CD4-positive, CD25-positive, alpha-beta regulatory T cell (primary cell): ENCODE measurements at regions not wholly inside any gene's neighbourhood (a gene's known extent, or its start where the extent isn't known, plus 50 kb on each side); places are given as distances from the start of the nearest gene placed in this dataset.

ENCODE experiments used
- ATAC-seq, 2 donors: fragments of 150-1000 bp; cut with Tn5 transposase; one replicate each; pipeline ENCODE4 v1.10.0; 2021; ENCODE audit warnings: low read depth in 2 of 2, moderate number of reproducible peaks in 2 of 2, moderate library complexity in 1 of 2
- DNase-seq, 3 donors: peaks; one replicate each; pipeline versions ENCODE4 v3.0.0 to v3.0.0-alpha.2; 2012 to 2022; ENCODE audit warnings: mixed read lengths in 1 of 3
- H3K27ac ChIP-seq: one replicate; pipeline ENCODE4 v1.7.0; 2013; ENCODE audit warnings: mild to moderate bottlenecking, low read length; ENCODE audit not compliant: insufficient read depth, poor library complexity, severe bottlenecking
- H3K27me3 ChIP-seq: one replicate; pipeline ENCODE4 v1.7.0; 2013; ENCODE audit warnings: low read length; ENCODE audit not compliant: control insufficient read depth, insufficient read depth
- H3K36me3 ChIP-seq: one replicate; pipeline ENCODE4 v1.7.0; 2013; ENCODE audit warnings: mild to moderate bottlenecking, low read length, moderate library complexity; ENCODE audit not compliant: control insufficient read depth, insufficient read depth
- H3K4me1 ChIP-seq: 2 replicates; pipeline ENCODE4 v1.7.0; 2013; ENCODE audit warnings: mild to moderate bottlenecking, low read length; ENCODE audit not compliant: insufficient read depth, control insufficient read depth, poor library complexity, severe bottlenecking
- H3K4me3 ChIP-seq: one replicate; pipeline ENCODE4 v1.7.0; 2013; ENCODE audit warnings: low read depth, mild to moderate bottlenecking, low read length, moderate library complexity
- H3K9me3 ChIP-seq, 2 experiments: 1 replicate in 1 of 2; 2 replicates in 1 of 2; pipeline ENCODE4 v1.7.0; 2013; ENCODE audit warnings: low read length in 2 of 2, mild to moderate bottlenecking in 1 of 2, moderate library complexity in 1 of 2; ENCODE audit not compliant: control insufficient read depth in 2 of 2
- H3K27ac Mint-ChIP-seq, 3 donors: one replicate each; pipeline ENCODE4 v1.8.0; 2020 to 2022; ENCODE audit warnings: mild to moderate bottlenecking in 3 of 3, mixed read lengths in 3 of 3, moderate library complexity in 2 of 3
- H3K27me3 Mint-ChIP-seq: one replicate; pipeline ENCODE4 v1.8.0; 2022; ENCODE audit warnings: mild to moderate bottlenecking, mixed read lengths
- H3K36me3 Mint-ChIP-seq: one replicate; pipeline ENCODE4 v1.8.0; 2020; ENCODE audit warnings: mixed read lengths
- H3K4me1 Mint-ChIP-seq, 4 donors: one replicate each; pipeline ENCODE4 v1.8.0; 2020 to 2022; ENCODE audit warnings: mixed read lengths in 4 of 4, mild to moderate bottlenecking in 1 of 4
- H3K4me3 Mint-ChIP-seq, 4 donors: one replicate each; pipeline ENCODE4 v1.8.0; 2020 to 2022; ENCODE audit warnings: mild to moderate bottlenecking in 4 of 4, mixed read lengths in 4 of 4, moderate library complexity in 3 of 4
- H3K9me3 Mint-ChIP-seq, 7 donors: one replicate each; pipeline ENCODE4 v1.8.0; 2020 to 2022; ENCODE audit warnings: mixed read lengths in 7 of 7, mild to moderate bottlenecking in 3 of 7, moderate library complexity in 2 of 7

DNA sequence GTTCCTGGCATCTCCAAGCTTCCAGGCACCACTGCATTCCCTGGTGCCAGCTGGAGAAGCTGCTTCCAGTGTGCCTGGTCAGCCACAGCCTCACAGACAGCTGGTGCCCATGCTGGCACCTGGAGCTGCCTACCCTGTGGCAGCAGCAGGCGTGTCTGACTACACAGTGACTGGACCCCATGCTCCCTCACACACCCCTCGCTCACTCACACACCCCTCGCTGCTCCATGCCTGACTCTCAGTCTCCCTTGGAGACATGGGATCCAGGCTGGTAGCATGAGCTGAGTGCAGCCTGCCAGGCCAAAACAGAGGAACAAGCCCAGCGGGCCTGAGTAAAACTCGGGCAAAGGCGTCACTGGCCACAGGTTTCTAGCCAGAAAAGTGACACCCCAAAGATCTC is 59.1 kb upstream of the SMIM36 start:
- H3K27ac ChIP-seq = no peak overlapping the region

DNA sequence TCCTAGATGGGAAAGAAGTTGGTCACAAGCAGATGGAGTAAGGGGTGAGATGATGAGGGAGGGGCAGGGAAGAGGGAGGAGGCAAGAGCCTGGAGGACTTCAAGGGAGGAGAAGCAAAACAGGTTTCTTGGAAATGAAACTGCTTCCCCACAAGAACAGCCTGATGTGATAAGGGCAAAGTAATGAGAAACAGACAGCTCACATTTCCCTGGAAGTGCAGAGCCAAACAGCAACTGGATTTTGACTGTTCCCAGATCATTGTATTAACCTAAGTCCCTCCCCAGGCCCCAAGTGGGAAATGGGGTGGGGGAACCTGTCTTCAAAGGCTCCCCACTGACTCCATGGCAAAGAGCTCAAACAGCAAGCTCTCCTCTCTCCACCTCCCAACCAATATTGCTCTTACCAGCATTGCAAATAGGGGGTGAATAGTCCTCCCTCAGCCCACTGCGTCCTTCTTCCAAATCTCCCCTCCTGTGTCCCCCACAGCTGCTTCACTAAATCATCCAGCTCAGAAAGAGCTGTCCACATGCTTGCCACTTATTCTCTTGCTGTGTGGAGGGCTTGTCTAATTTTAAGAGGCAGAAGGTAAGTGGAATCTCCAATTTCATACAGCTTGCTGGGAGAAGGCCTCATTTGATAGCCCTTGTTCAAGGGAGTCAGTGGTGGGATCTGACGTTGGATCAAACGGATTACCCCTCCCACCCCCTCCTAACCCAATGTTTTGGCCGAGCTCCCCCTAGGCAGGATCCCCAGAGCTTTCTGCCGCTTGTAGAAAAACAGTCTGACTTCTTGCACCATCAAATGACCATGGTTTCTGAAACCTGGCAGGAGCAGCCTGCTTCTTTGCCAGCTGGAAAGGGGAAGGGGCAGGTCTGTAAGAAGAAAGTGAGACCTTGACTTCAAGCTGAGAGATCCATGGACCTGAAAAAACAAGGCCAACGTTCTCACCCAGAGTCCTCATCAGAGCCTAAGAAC is 56.3 kb upstream of the SMIM36 start:
- Histone ChIP-seq H3K4me1 (no peaks in the 10 kb centered on the region), H3K27me3 (peaks cover 8% of the 10 kb centered on the region), H3K27ac (no peak overlapping the region), H3K9me3 (no peaks in the 10 kb centered on the region), H3K4me3 (no peak overlapping the region), H3K36me3 (no peaks in the 10 kb centered on the region)
- ATAC-seq = no peak
- H3K9me3 Mint-ChIP-seq = peaks cover 0 to 2% (median 0%) of the 10 kb centered on the region in 7 donors
- DNase-seq = no peak
- no peaks in the 10 kb centered on the region for H3K4me1 Mint-ChIP-seq
- no peak overlapping the region for H3K4me3 Mint-ChIP-seq
- no peaks in the 10 kb centered on the region for H3K36me3 Mint-ChIP-seq
- H3K27me3 Mint-ChIP-seq = peaks cover 12% of the 10 kb centered on the region
- no peak overlapping the region for H3K27ac Mint-ChIP-seq

More for the DNA sequence above, 59.1 kb upstream of the SMIM36 start:
- H3K27me3 ChIP-seq = peaks cover 8% of the 10 kb centered on the region
- no peaks in the 10 kb centered on the region for H3K36me3 ChIP-seq
- Mint-ChIP-seq H3K27ac (no peak overlapping the region), H3K9me3 (no peaks in the 10 kb centered on the region), H3K36me3 (no peaks in the 10 kb centered on the region), H3K4me3 (no peak overlapping the region), H3K27me3 (peaks cover 6% of the 10 kb centered on the region), H3K4me1 (no peaks in the 10 kb centered on the region)
- H3K4me3 ChIP-seq = no peak overlapping the region
- ATAC-seq (no peak), DNase-seq (no peak)
- H3K4me1 ChIP-seq = no peaks in the 10 kb centered on the region
- H3K9me3 ChIP-seq = no peaks in the 10 kb centered on the region

DNA sequence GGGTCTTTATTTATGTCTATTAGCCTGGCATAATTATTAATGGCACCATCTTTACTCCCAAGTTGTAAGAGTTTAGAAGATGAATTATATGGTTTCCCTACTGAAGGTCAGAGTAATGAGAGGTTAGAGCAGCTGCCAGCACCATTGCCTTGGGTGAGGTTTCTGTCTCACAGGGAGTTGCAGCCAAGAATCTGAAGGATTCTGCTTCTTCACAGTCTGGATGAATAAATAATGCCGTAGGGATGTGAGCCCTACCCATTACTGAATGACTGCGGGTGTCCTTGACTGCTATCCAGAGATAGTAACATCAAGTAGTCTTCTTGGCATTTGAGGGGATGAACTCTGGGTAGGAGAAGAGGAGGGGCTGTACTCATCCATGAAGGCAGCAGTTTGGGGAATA is 52.8 kb upstream of the SMIM36 start:
- H3K4me3 ChIP-seq = no peak overlapping the region
- H3K36me3 ChIP-seq = no peaks in the 10 kb centered on the region
- peaks cover 6% of the 10 kb centered on the region for H3K27me3 Mint-ChIP-seq
- no peaks in the 10 kb centered on the region for H3K36me3 Mint-ChIP-seq
- H3K27me3 ChIP-seq = peaks cover 8% of the 10 kb centered on the region
- no peak overlapping the region for H3K27ac ChIP-seq
- H3K4me1 Mint-ChIP-seq = no peaks in the 10 kb centered on the region
- no peaks in the 10 kb centered on the region for H3K9me3 ChIP-seq
- H3K9me3 Mint-ChIP-seq = peaks cover 0 to 4% (median 0%) of the 10 kb centered on the region in 7 donors
- no peak overlapping the region for H3K27ac Mint-ChIP-seq
- DNase-seq (no peak), ATAC-seq (no peak)
- no peaks in the 10 kb centered on the region for H3K4me1 ChIP-seq
- H3K4me3 Mint-ChIP-seq = no peak overlapping the region

DNA sequence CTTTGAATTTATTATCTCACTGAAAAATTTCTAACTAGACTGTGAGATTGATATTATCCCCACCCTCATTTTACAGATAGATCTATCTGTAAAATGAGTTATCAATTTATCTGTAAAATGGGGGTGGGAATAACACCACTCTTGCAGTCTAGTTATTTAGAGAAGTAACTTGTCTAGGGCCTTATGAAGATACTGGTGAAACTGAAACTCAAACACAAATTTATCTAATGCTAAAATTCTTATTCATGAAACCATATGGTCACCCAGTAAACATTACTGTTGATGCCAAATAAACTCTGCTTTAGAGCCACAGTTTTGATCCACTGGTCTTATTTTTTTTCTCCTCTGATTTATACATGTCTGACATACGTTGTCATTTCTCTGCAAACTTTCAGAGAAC is 52.1 kb upstream of the SMIM36 start:
- no peak overlapping the region for H3K27ac Mint-ChIP-seq
- ATAC-seq = no peak

DNA sequence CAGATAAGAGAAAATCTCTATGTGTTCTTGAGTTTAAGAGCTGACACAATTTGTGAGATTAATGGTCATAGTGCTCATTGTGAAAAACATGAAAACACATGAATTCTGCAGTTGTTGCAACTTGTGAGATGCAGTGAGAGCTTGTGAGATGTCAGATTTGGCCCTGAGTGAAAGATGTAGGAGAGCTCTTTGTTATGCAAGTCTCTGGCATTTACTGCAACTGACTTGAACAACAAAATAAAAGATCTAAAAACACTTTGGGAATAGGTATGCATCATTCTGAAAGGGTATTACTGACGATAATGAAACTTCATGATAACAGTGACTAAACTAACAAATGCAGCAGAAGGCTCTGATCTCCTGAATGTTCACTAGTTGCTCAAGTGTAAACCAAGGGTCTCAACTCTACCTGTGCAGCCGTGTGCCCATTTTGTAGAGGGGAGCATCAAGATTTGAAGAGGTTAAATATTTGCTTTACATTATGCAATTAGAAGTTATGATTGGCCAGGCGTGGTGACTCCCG is 50.8 kb upstream of the SMIM36 start:
- H3K9me3 ChIP-seq = no peaks in the 10 kb centered on the region
- Mint-ChIP-seq H3K9me3 (peaks cover 0 to 4% (median 0%) of the 10 kb centered on the region in 7 donors), H3K4me1 (no peaks in the 10 kb centered on the region), H3K4me3 (no peak overlapping the region), H3K27ac (no peak overlapping the region), H3K27me3 (peaks cover 17% of the 10 kb centered on the region), H3K36me3 (no peaks in the 10 kb centered on the region)
- ATAC-seq (no peak), DNase-seq (no peak)
- H3K4me3 ChIP-seq = no peak overlapping the region
- H3K27ac ChIP-seq = no peak overlapping the region
- H3K4me1 ChIP-seq = no peaks in the 10 kb centered on the region
- H3K27me3 ChIP-seq = peaks cover 6% of the 10 kb centered on the region
- H3K36me3 ChIP-seq = no peaks in the 10 kb centered on the region

More for the DNA sequence above, 52.1 kb upstream of the SMIM36 start:
- H3K9me3 Mint-ChIP-seq = peaks cover 0 to 4% (median 0%) of the 10 kb centered on the region in 7 donors
- Histone ChIP-seq H3K4me3 (no peak overlapping the region), H3K4me1 (no peaks in the 10 kb centered on the region), H3K27ac (no peak overlapping the region), H3K9me3 (no peaks in the 10 kb centered on the region), H3K27me3 (peaks cover 8% of the 10 kb centered on the region), H3K36me3 (no peaks in the 10 kb centered on the region)
- DNase-seq = no peak
- H3K36me3 Mint-ChIP-seq = no peaks in the 10 kb centered on the region
- H3K4me1 Mint-ChIP-seq = no peaks in the 10 kb centered on the region
- H3K27me3 Mint-ChIP-seq = peaks cover 12% of the 10 kb centered on the region
- H3K4me3 Mint-ChIP-seq = no peak overlapping the region

DNA sequence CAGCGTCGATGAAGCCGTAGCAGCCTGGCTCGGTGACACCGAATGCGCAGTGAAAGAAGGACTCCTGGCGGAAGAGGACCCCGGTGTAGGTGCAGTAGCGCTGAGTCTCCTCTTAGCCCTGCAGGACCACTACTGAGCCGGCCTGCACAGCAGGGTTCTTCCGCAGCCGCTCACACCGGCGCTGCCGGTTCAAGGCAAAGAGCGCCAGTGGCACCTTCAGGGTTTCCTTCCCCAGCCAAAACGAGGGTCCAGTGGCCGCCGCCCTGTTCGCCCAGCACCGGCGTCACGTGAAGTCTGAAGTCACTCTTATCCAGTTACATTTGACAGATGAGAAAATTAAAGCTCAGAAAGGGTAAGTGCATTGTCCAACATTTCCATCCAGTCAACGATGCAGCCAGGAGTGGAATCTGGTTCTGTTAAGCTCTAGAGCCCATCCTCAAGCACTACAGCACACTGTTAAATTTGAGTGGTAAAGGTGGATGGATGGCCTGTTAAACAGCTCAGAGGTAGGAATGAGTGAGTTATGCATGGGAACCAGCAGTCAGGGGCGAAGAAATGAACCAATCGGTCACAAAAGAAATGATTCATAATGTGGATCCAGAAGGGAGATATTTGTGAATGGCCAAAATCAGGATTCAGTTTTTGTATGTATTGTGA is 50.2 kb upstream of the SMIM36 start:
- ATAC-seq (no peak), DNase-seq (no peak)
- no peaks in the 10 kb centered on the region for H3K36me3 ChIP-seq
- H3K4me1 ChIP-seq = no peaks in the 10 kb centered on the region
- peaks cover 22% of the 10 kb centered on the region for H3K27me3 Mint-ChIP-seq
- H3K9me3 ChIP-seq = no peaks in the 10 kb centered on the region
- no peak overlapping the region for H3K27ac Mint-ChIP-seq
- H3K9me3 Mint-ChIP-seq = peaks cover 0 to 4% (median 0%) of the 10 kb centered on the region in 7 donors
- H3K27ac ChIP-seq = no peak overlapping the region
- H3K36me3 Mint-ChIP-seq = no peaks in the 10 kb centered on the region
- H3K27me3 ChIP-seq = peaks cover 6% of the 10 kb centered on the region
- H3K4me3 ChIP-seq = no peak overlapping the region
- no peak overlapping the region for H3K4me3 Mint-ChIP-seq
- no peaks in the 10 kb centered on the region for H3K4me1 Mint-ChIP-seq
